Gastroesophageal sphincter (tissue), 3 donors: ENCODE measurements at regions not wholly inside any gene's neighbourhood (a gene's known extent, or its start where the extent isn't known, plus 50 kb on each side); places are given as distances from the start of the nearest gene placed in this dataset.

Experiments used
- CTCF ChIP-seq, 4 experiments: fragments of 200-600 bp in 2 of 4; fragments of 450-650 bp in 2 of 4; sonication (generic) in 1 of 4; IDR thresholded peaks; one replicate each; pipeline ENCODE4 v1.5.1; 2017 to 2019; ENCODE audit warnings: antibody characterized with exemption in 4 of 4, mild to moderate bottlenecking in 2 of 4, moderate library complexity in 2 of 4
- POLR2A ChIP-seq, 2 donors: fragments of 450-650 bp; IDR thresholded peaks; one replicate each; pipeline ENCODE4 v1.6.1; 2017; ENCODE audit warnings: antibody characterized with exemption in 2 of 2, mild to moderate bottlenecking in 2 of 2, moderate library complexity in 1 of 2
- POLR2AphosphoS5 ChIP-seq: sonication (generic); formaldehyde crosslinking; IDR thresholded peaks from one replicate; pipeline ENCODE4 v1.6.1; 2017; ENCODE audit warnings: antibody characterized with exemption

- TF ChIP-seq POLR2A (IDR thresholded peaks at IDR 0.05) (no peak), CTCF (IDR thresholded peaks at IDR 0.05) (no peak), POLR2AphosphoS5 (no peak)
Measured at GRCh38 chr1:100609849-100610248, 71.9 kb downstream of the GPR88 start.
